B cell (primary cell): ENCODE measurements at regions not wholly inside any gene's neighbourhood (a gene's known extent, or its start where the extent isn't known, plus 50 kb on each side); places are given as distances from the start of the nearest gene placed in this dataset.

ENCODE experiments used
- EZH2 ChIP-seq: IDR thresholded peaks from 2 replicates; pipeline ENCODE4 v1.6.1; 2012; ENCODE audit warnings: borderline replicate concordance, low read depth, mild to moderate bottlenecking, moderate library complexity, low read length; ENCODE audit not compliant: insufficient read depth, poor library complexity, severe bottlenecking
- TF ChIP-seq, protein P1 (sequence below): fragments of 200-600 bp; IDR thresholded peaks from one replicate; pipeline ENCODE4 v1.8.0; 2022; ENCODE audit warnings: antibody characterized with exemption, mild to moderate bottlenecking

DNA sequence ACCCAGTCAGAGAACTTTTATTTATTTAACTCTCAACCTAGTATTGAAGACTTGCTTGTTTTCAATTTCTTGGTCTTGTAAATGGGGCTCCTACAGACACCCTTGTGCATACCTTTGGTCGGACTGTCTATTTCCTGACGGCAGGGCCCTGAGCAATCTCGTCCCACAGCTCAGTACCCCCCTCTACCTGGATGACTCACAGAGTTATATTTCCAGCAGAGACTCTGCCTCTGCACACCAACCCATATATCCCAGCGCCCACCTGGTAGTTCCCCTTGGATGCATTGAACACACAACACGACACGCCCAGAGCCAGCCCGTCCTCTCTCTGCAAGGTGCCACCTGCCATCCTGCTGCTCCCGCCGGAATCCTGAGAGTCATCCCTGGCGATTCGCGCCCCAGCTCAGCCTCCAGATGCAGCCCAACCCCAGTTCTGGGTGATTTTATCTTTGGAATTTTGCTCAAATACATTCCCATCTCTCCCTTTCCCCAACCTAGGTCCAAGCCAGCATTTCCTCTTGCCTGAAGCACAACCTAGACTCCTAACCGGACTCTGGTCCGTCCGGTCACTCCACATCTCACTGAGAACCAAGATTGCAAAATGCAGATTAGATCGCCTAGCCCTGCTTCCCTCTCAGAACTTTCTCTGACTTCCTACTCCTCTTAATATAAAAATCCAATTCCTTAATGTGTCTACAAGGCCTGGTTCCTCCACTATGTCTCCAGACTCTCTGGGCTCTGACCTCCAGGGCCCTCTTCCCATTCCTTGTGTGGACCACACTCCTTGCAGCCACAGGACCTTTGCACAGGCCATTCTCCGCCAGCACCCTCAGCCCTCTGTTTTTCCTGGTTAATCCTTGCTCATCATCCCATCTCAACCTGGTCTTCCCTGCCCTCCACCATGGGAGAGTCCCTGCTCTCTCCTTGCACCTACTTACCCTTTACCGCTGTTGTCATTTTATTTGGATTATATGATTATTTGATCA is 129.2 kb downstream of the SEC14L1 start:
- TF ChIP-seq, protein P1, sequence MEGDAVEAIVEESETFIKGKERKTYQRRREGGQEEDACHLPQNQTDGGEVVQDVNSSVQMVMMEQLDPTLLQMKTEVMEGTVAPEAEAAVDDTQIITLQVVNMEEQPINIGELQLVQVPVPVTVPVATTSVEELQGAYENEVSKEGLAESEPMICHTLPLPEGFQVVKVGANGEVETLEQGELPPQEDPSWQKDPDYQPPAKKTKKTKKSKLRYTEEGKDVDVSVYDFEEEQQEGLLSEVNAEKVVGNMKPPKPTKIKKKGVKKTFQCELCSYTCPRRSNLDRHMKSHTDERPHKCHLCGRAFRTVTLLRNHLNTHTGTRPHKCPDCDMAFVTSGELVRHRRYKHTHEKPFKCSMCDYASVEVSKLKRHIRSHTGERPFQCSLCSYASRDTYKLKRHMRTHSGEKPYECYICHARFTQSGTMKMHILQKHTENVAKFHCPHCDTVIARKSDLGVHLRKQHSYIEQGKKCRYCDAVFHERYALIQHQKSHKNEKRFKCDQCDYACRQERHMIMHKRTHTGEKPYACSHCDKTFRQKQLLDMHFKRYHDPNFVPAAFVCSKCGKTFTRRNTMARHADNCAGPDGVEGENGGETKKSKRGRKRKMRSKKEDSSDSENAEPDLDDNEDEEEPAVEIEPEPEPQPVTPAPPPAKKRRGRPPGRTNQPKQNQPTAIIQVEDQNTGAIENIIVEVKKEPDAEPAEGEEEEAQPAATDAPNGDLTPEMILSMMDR: no peak
- TF ChIP-seq EZH2: no peak
